H1 (cell line): ENCODE measurements at regions not wholly inside any gene's neighbourhood (a gene's known extent, or its start where the extent isn't known, plus 50 kb on each side); places are given as distances from the start of the nearest gene placed in this dataset.

ENCODE experiments used
- CTCF ChIA-PET: fragments of 300-600 bp; sonication (Branson Sonifier 250); formaldehyde crosslinking; loops from one replicate; lab custom pipeline; 2021; ENCODE audit not compliant: partially characterized antibody; lab: Charles Lee
- POLR2A ChIA-PET: fragments of 300-600 bp; sonication (Branson Sonifier 250); formaldehyde crosslinking; loops from one replicate; lab custom pipeline; 2021; ENCODE audit warnings: inconsistent platforms; ENCODE audit not compliant: partially characterized antibody; lab: Charles Lee
- DNase-seq, 2 experiments: peaks; one replicate each; pipeline versions ENCODE4 v3.0.0 to v3.0.0-alpha.2; 2010 to 2022; ENCODE audit warnings: low spot score in 2 of 2, low read depth in 1 of 2, mixed read lengths in 1 of 2
- FAIRE-seq: peaks from 2 replicates; lab custom pipeline; 2011; peaks lifted over from hg19 to GRCh38; lab: Jason Lieb, UNC
- H2AFZ ChIP-seq: 2 replicates; pipeline ENCODE4 v1.8.1; 2012; ENCODE audit warnings: low read length, inconsistent platforms
- H2AK5ac ChIP-seq: 2 replicates; pipeline ENCODE4 v1.6.1; 2013; ENCODE audit warnings: low read depth, low read length
- H2BK120ac ChIP-seq: replicated peaks from 2 replicates; pipeline ENCODE3; 2013; ENCODE audit warnings: low read depth, low read length, inconsistent platforms
- H2BK12ac ChIP-seq: 2 replicates; pipeline ENCODE4 v1.6.1; 2013; ENCODE audit warnings: low read depth, low read length
- H2BK15ac ChIP-seq: 2 replicates; pipeline ENCODE4 v1.6.1; 2013; ENCODE audit warnings: low read length
- H2BK20ac ChIP-seq: 2 replicates; pipeline ENCODE4 v1.6.1; 2013; ENCODE audit warnings: low read length
- H2BK5ac ChIP-seq: 2 replicates; pipeline ENCODE4 v1.6.1; 2013; ENCODE audit warnings: low read depth, low read length
- H3K14ac ChIP-seq: 2 replicates; pipeline ENCODE4 v1.6.1; 2013; ENCODE audit warnings: inconsistent platforms; ENCODE audit not compliant: insufficient read length
- H3K18ac ChIP-seq: 2 replicates; pipeline ENCODE4 v1.6.1; 2013; ENCODE audit warnings: low read length; ENCODE audit errors: extremely low read depth
- H3K23ac ChIP-seq: 2 replicates; pipeline ENCODE4 v1.6.1; 2013; ENCODE audit warnings: inconsistent platforms; ENCODE audit not compliant: insufficient read length
- H3K23me2 ChIP-seq: 2 replicates; pipeline ENCODE4 v1.6.1; 2013; ENCODE audit warnings: low read depth, low read length
- H3K27ac ChIP-seq: 2 replicates; pipeline ENCODE4 v1.6.1; 2011; ENCODE audit warnings: low read depth, low read length, inconsistent platforms
- H3K27me3 ChIP-seq, 4 experiments: replicated peaks in 1 of 4; 1 replicate in 1 of 4; 2 replicates in 3 of 4; pipeline versions ENCODE4 v1.6.1 to v1.8.1; 2011 to 2013; ENCODE audit warnings: low read length in 3 of 4, mild to moderate bottlenecking in 3 of 4, inconsistent platforms in 2 of 4, mixed read lengths in 2 of 4, moderate library complexity in 1 of 4; ENCODE audit not compliant: control insufficient read depth in 3 of 4, insufficient read depth in 3 of 4; ENCODE audit errors: extremely low read depth in 1 of 4
- H3K36me3 ChIP-seq, 4 experiments: 2 replicates each; pipeline versions ENCODE4 v1.6.1 to v1.8.1; 2011 to 2013; ENCODE audit warnings: mild to moderate bottlenecking in 4 of 4, low read length in 3 of 4, moderate library complexity in 2 of 4, control low read depth in 1 of 4, inconsistent platforms in 1 of 4; ENCODE audit not compliant: insufficient read depth in 4 of 4, control insufficient read depth in 2 of 4
- H3K4ac ChIP-seq: replicated peaks from 2 replicates; pipeline ENCODE3; 2013; ENCODE audit warnings: low read length, low read depth, mixed read lengths, inconsistent platforms; ENCODE audit not compliant: insufficient read length
- H3K4me1 ChIP-seq, 4 experiments: replicated peaks in 1 of 4; 1 replicate in 1 of 4; 2 replicates in 3 of 4; pipeline versions ENCODE4 v1.6.1 to v1.8.1; 2011 to 2013; ENCODE audit warnings: low read length in 3 of 4, inconsistent platforms in 2 of 4, mixed read lengths in 1 of 4; ENCODE audit not compliant: insufficient read depth in 4 of 4, control insufficient read depth in 3 of 4
- H3K4me2 ChIP-seq, 2 experiments: 2 replicates each; pipeline versions ENCODE4 v1.6.1 to v1.8.1; 2011 to 2013; ENCODE audit warnings: low read depth in 2 of 2, low read length in 2 of 2, control low read depth in 1 of 2, inconsistent platforms in 1 of 2, mild to moderate bottlenecking in 1 of 2; ENCODE audit not compliant: insufficient read depth in 1 of 2
- H3K4me3 ChIP-seq, 4 experiments: fragments of 200-600, 300-600 bp in 1 of 4; sonication (generic), shearing (Covaris generic), sonication (Bioruptor Twin) in 1 of 4; 2 replicates each; pipeline versions ENCODE4 v1.5.1 to v1.8.1; 2011 to 2016; ENCODE audit warnings: low read length in 4 of 4, low read depth in 3 of 4, control low read depth in 2 of 4, inconsistent platforms in 2 of 4, mild to moderate bottlenecking in 2 of 4, mixed read lengths in 1 of 4, moderate library complexity in 1 of 4; ENCODE audit not compliant: insufficient read depth in 2 of 4; ENCODE audit errors: extremely low read depth in 1 of 4
- H3K56ac ChIP-seq: replicated peaks from 2 replicates; pipeline ENCODE3; 2013; ENCODE audit warnings: low read depth, mild to moderate bottlenecking, mixed read lengths, low read length, inconsistent platforms; ENCODE audit not compliant: insufficient read length
- H3K79me1 ChIP-seq: 2 replicates; pipeline ENCODE4 v1.6.1; 2013; ENCODE audit warnings: low read depth, low read length, control low read depth
- H3K79me2 ChIP-seq, 2 experiments: 2 replicates each; pipeline versions ENCODE4 v1.6.1 to v1.8.1; 2012 to 2013; ENCODE audit warnings: low read length in 2 of 2, mild to moderate bottlenecking in 2 of 2, inconsistent platforms in 1 of 2; ENCODE audit not compliant: insufficient read depth in 2 of 2, control insufficient read depth in 1 of 2
- H3K9ac ChIP-seq, 4 experiments: replicated peaks in 1 of 4; 1 replicate in 1 of 4; 2 replicates in 3 of 4; pipeline versions ENCODE4 v1.6.1 to v1.8.1; 2011 to 2013; ENCODE audit warnings: low read depth in 3 of 4, low read length in 3 of 4, control low read depth in 2 of 4, mild to moderate bottlenecking in 2 of 4, moderate library complexity in 2 of 4, inconsistent platforms in 1 of 4; ENCODE audit errors: extremely low read depth in 1 of 4
- H3K9me3 ChIP-seq, 2 experiments: 2 replicates each; pipeline versions ENCODE4 v1.6.1 to v1.8.1; 2012 to 2013; ENCODE audit warnings: mild to moderate bottlenecking in 2 of 2, moderate library complexity in 2 of 2, control low read depth in 1 of 2, inconsistent platforms in 1 of 2, low read depth in 1 of 2, low read length in 1 of 2, mixed read lengths in 1 of 2; ENCODE audit not compliant: insufficient read depth in 2 of 2
- H4K20me1 ChIP-seq, 2 experiments: replicated peaks in 1 of 2; 2 replicates each; pipeline versions ENCODE3 to v1.8.1; 2011 to 2013; ENCODE audit warnings: inconsistent platforms in 2 of 2, low read length in 2 of 2, mild to moderate bottlenecking in 1 of 2; ENCODE audit not compliant: insufficient read depth in 2 of 2, control insufficient read depth in 1 of 2
- H4K5ac ChIP-seq: 2 replicates; pipeline ENCODE4 v1.6.1; 2013; ENCODE audit warnings: low read length, low read depth, mixed read lengths, inconsistent platforms; ENCODE audit not compliant: insufficient read length
- H4K8ac ChIP-seq: 2 replicates; pipeline ENCODE4 v1.8.0; 2013; ENCODE audit warnings: mild to moderate bottlenecking, moderate library complexity, low read length, inconsistent platforms; ENCODE audit not compliant: insufficient read depth; ENCODE audit errors: extremely low read depth
- H4K91ac ChIP-seq: replicated peaks from 2 replicates; pipeline ENCODE3; 2013; ENCODE audit warnings: low read length, mixed read lengths, inconsistent platforms; ENCODE audit not compliant: insufficient read length
- SIRT6 ChIP-seq: IDR thresholded peaks from one replicate; pipeline ENCODE4 v1.7.1; 2012; ENCODE audit warnings: low read length, inconsistent platforms
- SP1 ChIP-seq: IDR thresholded peaks from 2 replicates; pipeline ENCODE4 v1.6.1; 2011; ENCODE audit warnings: low read depth, low read length

GRCh38 chr6:121971931-121972335, 427.5 kb upstream of the HSF2 start:
- DNase-seq = no peak
- Histone ChIP-seq H3K4ac (no peak overlapping the region), H3K56ac (no peak overlapping the region), H2BK120ac (no peak overlapping the region), H2BK12ac (no peak overlapping the region), H4K20me1 (no peaks in the 10 kb centered on the region), H2AK5ac (no peak overlapping the region), H4K5ac (no peak overlapping the region), H3K27ac (no peak overlapping the region), H2BK5ac (no peak overlapping the region), H2BK20ac (no peak overlapping the region), H2AFZ (no peak overlapping the region), H3K4me3 (no peak overlapping the region), H3K36me3 (no peaks in the 10 kb centered on the region), H4K91ac (no peak overlapping the region), H3K14ac (no peak overlapping the region), H3K27me3 (no peaks in the 10 kb centered on the region)
- CTCF ChIA-PET = interaction anchor here (1.2 kb wide), 1 partner anchor 122 kb away, joined by 3 read pairs; no protein-coding TSS in a partner anchor
- no peak for TF ChIP-seq SP1
- TF ChIP-seq SIRT6 = no peak
- TF ChIP-seq, all 59 proteins: peak for 0
- POLR2A ChIA-PET = no interaction called here
- H3K4me1 ChIP-seq = no peaks in the 10 kb centered on the region
- no peak overlapping the region for H3K18ac ChIP-seq
- no peak overlapping the region for H2BK15ac ChIP-seq
- no peaks in the 10 kb centered on the region for H3K79me1 ChIP-seq
- no peak overlapping the region for H3K4me2 ChIP-seq
- H3K23ac ChIP-seq = no peak overlapping the region
- H4K8ac ChIP-seq = no peak overlapping the region
- H3K79me2 ChIP-seq = no peaks in the 10 kb centered on the region
- H3K23me2 ChIP-seq = no peaks in the 10 kb centered on the region
- H3K9me3 ChIP-seq = no peaks in the 10 kb centered on the region
- FAIRE-seq = no peak
- H3K9ac ChIP-seq = no peak overlapping the region
